ENCODE measurements at regions not wholly inside any gene's neighbourhood (a gene's known extent, or its start where the extent isn't known, plus 50 kb on each side); places are given as distances from the start of the nearest gene placed in this dataset.

DNA sequence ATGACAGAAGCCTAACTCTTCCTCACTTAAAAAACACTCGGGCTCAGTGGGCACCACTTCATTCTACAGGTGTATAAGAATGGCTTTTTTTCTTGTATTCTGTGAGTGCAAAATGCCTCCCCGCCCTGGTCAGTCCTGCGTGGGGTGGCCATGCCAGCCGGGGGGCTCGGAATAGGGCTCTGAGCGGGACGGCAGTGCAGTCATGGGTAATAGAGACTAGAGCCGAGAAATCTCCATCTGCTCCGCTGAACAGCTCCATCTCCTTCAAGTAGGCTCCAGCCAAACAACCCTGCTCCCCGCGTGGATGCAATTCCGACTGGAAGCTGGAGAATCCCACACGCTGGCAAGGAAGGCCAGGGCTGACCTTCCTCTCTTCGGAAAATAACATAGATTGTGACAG lies 317.0 kb upstream of the IRX4 start:
- Histone ChIP-seq H3K36me3 (no peaks in the 10 kb centered on the region), H3K4me1 (peaks cover 15% of the 10 kb centered on the region), H3K27ac (no peak overlapping the region), H3K4me3 (no peak overlapping the region), H3K27me3 (peaks cover 10% of the 10 kb centered on the region), H3K9me3 (no peaks in the 10 kb centered on the region)
- no peak for DNase-seq (ENCODE audit: low spot score in 2 of 2)
- no peak for TF ChIP-seq EP300 (IDR thresholded peaks at IDR 0.05)
- no peak for TF ChIP-seq POLR2AphosphoS5 (IDR thresholded peaks at IDR 0.05)
- TF ChIP-seq POLR2A (IDR thresholded peaks at IDR 0.05), result no peak
- TF ChIP-seq, protein P1, sequence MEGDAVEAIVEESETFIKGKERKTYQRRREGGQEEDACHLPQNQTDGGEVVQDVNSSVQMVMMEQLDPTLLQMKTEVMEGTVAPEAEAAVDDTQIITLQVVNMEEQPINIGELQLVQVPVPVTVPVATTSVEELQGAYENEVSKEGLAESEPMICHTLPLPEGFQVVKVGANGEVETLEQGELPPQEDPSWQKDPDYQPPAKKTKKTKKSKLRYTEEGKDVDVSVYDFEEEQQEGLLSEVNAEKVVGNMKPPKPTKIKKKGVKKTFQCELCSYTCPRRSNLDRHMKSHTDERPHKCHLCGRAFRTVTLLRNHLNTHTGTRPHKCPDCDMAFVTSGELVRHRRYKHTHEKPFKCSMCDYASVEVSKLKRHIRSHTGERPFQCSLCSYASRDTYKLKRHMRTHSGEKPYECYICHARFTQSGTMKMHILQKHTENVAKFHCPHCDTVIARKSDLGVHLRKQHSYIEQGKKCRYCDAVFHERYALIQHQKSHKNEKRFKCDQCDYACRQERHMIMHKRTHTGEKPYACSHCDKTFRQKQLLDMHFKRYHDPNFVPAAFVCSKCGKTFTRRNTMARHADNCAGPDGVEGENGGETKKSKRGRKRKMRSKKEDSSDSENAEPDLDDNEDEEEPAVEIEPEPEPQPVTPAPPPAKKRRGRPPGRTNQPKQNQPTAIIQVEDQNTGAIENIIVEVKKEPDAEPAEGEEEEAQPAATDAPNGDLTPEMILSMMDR (IDR thresholded peaks at IDR 0.05), result no peak
- WGBS, result 89% methylated on average over 14 of the region's 14 CpGs

DNA sequence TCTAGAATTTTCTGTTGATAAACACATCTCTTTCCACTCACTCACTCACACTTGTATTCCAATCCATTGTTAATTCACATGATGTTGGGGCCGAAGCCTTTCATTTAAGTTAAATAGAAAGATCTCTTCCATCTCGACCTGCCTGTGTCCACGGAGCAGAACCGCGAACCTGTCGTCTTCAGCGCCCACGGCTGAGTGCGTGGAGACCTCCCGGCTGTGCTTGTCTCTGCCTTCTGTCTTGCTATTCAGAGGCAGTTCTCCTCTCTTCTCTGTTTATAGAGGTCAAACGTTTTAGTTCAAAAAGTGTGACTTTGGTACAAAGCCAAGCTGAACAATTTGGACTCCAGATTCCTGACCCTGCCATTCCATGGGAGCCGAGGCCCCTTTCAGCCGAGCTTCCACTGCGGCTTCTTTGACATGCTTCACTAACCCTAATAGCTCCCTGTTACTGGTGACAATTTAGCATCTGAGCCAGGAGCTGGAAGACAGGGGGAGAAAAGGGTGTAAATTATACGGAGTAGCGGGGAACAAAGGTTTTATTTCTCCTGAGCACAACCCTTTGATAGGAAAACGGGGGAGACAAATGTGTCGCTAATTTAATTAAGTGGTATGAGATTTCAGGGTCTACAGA lies 314.4 kb upstream of the IRX4 start:
- WGBS, result 77% methylated on average over 18 of the region's 18 CpGs
- DNase-seq (ENCODE audit: low spot score in 2 of 2), result no peak

DNA sequence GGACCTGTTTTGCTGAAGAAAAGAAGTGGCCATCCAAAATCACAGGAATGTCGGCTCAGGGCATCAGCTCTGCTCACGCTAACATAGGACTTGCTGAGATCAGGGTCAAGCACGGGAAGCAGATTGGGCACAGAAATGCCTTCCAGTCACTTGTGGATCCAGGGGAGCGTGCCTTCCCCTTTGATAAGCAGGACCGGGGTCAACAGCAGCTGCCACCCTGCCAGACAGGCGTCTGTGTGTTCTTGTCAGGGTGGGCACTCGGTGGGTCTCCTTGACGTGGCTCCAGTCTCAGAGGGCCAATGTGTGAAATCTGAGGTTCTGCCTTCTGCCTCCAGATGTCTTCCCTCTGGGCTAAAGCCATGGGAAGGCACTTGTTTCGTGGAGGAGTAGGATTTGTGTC lies 313.7 kb upstream of the IRX4 start:
- peaks cover 13% of the 10 kb centered on the region for H3K4me1 ChIP-seq
- no peaks in the 10 kb centered on the region for H3K36me3 ChIP-seq
- DNase-seq (ENCODE audit: low spot score in 2 of 2), result peak in 1 of 2 donors; percentile 44
- WGBS, result 82% methylated on average over 9 of the region's 9 CpGs
- no peak overlapping the region for H3K4me3 ChIP-seq
- no peak for TF ChIP-seq POLR2AphosphoS5 (IDR thresholded peaks at IDR 0.05)
- TF ChIP-seq, protein P1 (IDR thresholded peaks at IDR 0.05), result no peak
- no peaks in the 10 kb centered on the region for H3K9me3 ChIP-seq
- no peak overlapping the region for H3K27ac ChIP-seq
- H3K27me3 ChIP-seq, result peaks cover 10% of the 10 kb centered on the region

More for the DNA sequence above, 314.4 kb upstream of the IRX4 start:
- no peaks in the 10 kb centered on the region for H3K36me3 ChIP-seq
- peaks cover 10% of the 10 kb centered on the region for H3K27me3 ChIP-seq
- TF ChIP-seq, protein P1 (IDR thresholded peaks at IDR 0.05), result no peak
- TF ChIP-seq POLR2A (IDR thresholded peaks at IDR 0.05), result no peak
- TF ChIP-seq POLR2AphosphoS5 (IDR thresholded peaks at IDR 0.05), result no peak
- TF ChIP-seq EP300 (IDR thresholded peaks at IDR 0.05), result no peak
- H3K27ac ChIP-seq, result no peak overlapping the region
- peaks cover 15% of the 10 kb centered on the region for H3K4me1 ChIP-seq
- no peak overlapping the region for H3K4me3 ChIP-seq
- H3K9me3 ChIP-seq, result no peaks in the 10 kb centered on the region

DNA sequence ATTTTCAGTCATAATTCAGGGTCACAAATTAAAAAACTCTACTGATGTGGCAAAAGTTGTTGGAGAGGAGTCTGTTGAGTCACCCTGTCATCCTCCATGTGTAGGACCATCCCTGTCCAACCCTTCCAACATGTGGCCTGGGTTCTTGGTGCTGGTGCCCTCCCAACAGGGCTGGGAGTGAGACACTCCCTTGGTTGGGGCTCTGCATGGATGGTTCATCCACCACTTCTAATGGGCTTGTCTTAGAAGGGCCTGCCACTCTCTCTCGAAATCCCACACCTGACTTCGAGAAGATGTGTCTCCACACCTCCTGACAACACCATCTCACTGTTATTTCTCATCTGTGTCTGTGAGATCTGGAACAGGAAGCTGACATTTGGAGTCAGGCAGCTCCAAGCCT lies 312.2 kb upstream of the IRX4 start:
- H3K36me3 ChIP-seq, result no peaks in the 10 kb centered on the region
- H3K27ac ChIP-seq, result no peak overlapping the region
- no peaks in the 10 kb centered on the region for H3K9me3 ChIP-seq
- no peak for TF ChIP-seq POLR2AphosphoS5 (IDR thresholded peaks at IDR 0.05)
- TF ChIP-seq, protein P1 (IDR thresholded peaks at IDR 0.05), result no peak
- no peak for TF ChIP-seq EP300 (IDR thresholded peaks at IDR 0.05)
- TF ChIP-seq POLR2A (IDR thresholded peaks at IDR 0.05), result no peak
- no peaks in the 10 kb centered on the region for H3K4me1 ChIP-seq
- WGBS, result 95% methylated on average over 2 of the region's 2 CpGs
- H3K27me3 ChIP-seq, result peaks cover 10% of the 10 kb centered on the region
- no peak overlapping the region for H3K4me3 ChIP-seq
- DNase-seq (ENCODE audit: low spot score in 2 of 2), result peak in 1 of 2 donors; percentile 28

DNA sequence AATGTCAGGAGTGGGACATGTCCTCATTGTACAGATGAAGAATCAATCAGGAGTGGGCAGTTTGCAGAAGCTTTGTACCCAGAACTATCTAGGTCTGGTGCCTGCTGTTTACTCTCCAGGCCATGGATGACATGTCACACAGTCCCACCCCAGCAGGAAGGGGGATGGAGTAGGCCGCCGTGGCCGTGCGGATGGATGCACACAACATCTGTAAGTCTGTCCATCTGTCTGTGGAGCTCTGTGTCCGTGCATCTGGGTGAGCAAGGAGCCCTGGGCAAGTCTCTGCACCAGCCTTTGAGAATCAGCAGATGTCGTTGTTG lies 311.5 kb upstream of the IRX4 start:
- 87% methylated on average over 6 of the region's 6 CpGs for WGBS
- Histone ChIP-seq H3K27me3 (peaks cover 10% of the 10 kb centered on the region), H3K9me3 (no peaks in the 10 kb centered on the region), H3K4me1 (no peaks in the 10 kb centered on the region), H3K27ac (no peak overlapping the region), H3K36me3 (no peaks in the 10 kb centered on the region), H3K4me3 (no peak overlapping the region)
- no peak for TF ChIP-seq POLR2A (IDR thresholded peaks at IDR 0.05)
- TF ChIP-seq EP300 (IDR thresholded peaks at IDR 0.05), result no peak
- TF ChIP-seq POLR2AphosphoS5 (IDR thresholded peaks at IDR 0.05), result no peak
- TF ChIP-seq, protein P1 (IDR thresholded peaks at IDR 0.05), result no peak
- peak in 1 of 2 donors; percentile 48 for DNase-seq (ENCODE audit: low spot score in 2 of 2)

Measured in suprapubic skin (tissue), 4 donors.